Putamen (tissue), 1 donor: ENCODE measurements at regions not wholly inside any gene's neighbourhood (a gene's known extent, or its start where the extent isn't known, plus 50 kb on each side); places are given as distances from the start of the nearest gene placed in this dataset.
"Not testable (repeated sequence)": the region's sequence is repeated elsewhere in the genome, so short reads cannot be mapped to it uniquely, and the experiment has no call there.

ENCODE experiments used
- DNase-seq: peaks from one replicate; pipeline ENCODE4 v3.0.0-alpha.2; 2016; ENCODE audit warnings: low spot score

DNA sequence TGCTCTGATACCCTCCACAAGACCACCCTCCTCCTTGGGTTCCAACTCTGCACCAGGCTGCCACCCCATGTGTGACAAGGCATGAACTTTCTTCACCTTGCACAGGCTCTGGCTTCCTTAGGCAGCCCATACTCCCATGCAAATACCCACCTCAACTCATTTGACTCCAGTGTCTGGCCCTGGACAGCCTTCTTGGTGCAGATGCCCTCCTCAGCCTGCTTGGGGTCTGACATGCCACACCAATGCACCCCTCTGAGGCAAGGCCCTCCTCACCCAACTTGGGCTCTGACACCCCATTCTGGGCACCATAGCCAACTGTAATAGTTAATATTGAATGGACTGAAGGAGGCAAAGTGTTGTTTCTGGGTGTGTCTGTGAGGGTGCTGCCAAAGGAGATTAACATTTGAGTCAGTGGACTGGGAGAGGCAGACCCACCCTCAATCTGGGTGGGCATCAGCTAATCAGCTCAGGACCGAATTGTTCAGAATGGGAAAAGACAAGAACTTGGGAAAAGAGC, 115.0 kb upstream of the EPB41L4A start:
- no peak for DNase-seq

DNA sequence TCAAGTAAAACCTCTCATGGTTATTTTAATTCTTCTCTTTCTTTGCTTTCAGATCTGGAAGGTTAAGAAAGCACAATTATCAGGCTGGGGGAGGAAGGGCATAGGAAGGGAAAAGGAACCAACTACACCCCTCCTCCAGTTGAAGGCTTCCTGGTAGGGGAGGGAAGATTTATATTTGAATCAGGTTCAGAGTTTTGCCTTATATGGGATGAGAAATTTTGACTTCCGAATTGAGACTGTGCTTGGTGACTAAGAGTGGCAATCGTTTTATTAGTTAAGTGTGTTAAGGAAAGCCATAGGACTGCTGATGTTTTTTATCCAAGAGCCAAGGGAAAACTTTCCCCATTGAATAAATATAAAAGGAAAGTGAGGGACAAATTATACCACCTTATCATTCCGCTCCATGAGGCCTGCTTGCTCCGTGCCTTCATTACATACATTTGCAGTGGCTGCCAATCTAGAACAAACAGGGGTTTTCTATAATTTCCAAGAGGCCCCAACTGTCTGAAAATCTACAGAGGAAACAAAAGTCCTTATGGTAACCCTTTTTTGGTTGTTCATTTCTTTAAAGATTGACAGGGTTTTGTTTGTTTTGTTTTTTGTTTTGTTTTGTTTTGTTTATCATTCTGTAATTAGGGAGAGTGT, 115.7 kb upstream of the EPB41L4A start:
- peak; percentile 66 for DNase-seq

DNA sequence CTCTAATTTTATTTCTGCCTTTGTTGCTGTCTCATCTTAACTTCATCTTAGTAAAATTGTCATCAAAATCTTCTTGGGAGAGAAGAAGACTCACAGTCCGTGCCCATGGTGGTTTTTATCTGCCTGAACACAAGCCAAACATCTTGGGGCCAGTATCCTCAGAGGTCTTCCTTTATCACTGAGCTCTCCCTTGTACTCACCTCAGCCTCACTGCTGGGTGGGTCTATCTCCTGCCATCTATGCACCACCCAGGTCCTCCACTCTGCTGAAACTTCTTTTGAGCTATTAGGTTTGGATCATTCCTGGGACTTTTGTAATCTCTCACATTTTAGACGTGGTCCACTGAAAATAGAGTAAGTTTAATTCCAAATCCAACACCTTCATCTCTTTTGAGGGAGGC, 116.3 kb upstream of the EPB41L4A start:
- no peak for DNase-seq

DNA sequence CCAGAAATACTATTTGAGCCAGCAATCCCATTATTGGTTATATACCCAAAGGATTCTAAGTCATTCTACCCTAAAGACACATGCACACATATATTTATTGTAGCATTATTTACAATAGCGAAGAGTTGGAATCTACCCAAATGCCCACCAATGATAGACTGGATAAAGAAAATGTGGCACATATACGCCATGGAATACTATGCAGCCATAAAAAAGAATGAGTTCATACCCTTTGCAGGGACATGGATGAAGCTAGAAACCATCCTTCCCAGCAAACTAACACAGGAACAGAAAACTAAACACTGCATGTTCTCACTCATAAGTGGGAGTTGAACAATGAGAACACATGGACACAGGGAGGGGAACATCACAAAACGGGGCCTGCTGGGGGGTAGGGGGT, 125.5 kb upstream of the EPB41L4A start:
- not testable (repeated sequence) for DNase-seq

DNA sequence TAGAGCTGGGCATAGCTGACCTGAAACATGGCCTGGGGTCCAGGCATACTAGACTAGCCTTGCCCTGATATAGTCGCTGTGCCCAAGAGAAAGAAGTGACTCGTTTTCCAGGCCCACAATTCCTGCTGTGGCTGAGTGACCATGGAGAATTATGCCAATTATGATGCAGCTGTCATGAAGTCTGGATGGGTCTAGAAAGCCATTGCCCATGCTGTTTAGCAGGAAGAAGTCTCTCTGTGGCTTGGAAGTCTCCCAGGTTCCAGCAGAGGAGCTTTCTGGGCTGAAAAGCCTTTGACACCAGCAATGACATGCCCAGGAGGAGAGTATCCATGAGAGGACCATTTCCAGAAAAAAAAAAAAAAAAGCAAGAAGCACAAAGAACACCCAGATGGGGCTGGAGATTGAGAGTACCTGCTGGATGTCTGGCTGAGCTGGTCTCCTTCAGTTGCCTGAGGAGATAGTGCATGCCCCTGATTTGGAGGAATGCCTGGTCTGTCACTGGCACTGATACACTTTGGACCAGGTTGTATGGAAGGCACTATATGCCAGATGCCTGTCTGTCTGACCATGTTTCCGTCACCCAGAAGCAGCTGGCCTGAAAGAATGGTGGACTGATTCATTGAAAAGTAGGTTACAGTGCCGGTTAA, 128.0 kb upstream of the EPB41L4A start:
- no peak for DNase-seq

DNA sequence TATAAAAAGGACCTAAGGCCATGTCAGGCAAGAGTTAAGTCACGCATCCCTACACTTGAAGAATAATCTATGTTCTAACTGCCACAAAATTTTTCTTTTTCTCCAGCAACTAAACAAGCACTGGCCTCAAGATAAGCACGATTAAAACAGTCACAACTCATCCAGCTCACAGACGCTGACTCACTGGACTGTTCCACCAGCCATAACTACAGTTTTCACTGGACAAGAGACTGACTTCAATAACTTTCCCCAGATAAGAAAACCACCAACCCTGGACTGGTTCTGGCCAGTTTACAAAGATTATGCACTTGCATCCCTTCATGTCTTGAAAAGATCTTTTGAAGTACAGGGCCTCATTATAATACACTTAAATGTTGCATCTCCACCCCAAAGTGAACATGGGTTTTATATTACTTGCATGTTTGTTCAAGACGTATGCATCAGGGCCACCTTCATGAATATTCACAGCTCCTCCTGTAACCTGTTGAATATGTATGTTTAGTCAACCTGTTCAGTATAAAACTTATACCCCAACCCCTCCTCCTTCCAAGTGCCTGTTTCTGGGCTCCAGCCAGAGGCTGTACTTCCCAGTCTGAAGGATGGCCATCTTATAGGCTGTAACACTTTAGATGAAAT, 129.3 kb upstream of the EPB41L4A start:
- DNase-seq, result no peak

DNA sequence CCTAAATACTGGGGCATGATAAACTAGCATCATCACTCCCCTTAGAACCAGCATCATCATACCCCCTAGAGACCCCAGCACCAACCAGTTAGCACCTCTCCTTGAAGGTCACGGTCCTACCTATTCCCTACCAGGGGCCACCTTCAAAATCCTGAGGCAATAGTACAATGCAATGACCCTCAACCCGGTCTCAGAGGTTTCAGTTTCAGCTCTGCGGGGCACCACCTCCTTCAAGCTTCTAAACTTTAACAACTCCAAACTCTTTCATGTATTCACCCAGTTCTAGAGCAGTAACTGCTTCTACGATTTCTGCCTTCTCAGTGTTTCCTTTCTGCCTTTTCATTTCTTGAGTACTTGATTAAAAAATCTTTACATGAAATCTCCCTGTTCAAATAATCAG, 130.1 kb upstream of the EPB41L4A start:
- no peak for DNase-seq

DNA sequence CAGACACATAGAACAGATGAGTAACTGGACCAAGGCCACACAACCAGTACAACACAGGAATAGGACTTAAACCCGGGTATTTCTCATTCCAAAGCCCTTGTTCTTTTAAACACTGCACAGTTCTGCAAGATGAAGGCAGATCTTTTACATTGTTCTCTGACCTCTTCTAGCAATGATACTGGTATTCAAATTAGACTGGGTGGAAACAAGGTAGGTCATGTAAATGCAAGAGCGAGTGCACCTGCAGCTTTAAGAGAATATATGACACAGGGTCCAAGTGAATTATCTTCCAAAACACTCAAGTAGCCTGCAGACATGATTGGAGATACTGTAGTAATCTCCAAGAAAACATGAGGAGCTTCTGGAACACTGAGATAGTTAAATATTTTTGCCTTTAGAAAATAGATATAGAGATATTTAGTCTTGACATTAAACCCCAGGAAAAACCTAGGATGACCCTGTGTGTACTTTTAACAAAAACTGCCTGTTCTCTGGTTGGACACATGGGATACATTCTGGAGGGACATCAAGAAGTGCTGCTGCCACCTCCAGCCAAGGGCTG, 130.6 kb upstream of the EPB41L4A start:
- DNase-seq, result no peak

DNA sequence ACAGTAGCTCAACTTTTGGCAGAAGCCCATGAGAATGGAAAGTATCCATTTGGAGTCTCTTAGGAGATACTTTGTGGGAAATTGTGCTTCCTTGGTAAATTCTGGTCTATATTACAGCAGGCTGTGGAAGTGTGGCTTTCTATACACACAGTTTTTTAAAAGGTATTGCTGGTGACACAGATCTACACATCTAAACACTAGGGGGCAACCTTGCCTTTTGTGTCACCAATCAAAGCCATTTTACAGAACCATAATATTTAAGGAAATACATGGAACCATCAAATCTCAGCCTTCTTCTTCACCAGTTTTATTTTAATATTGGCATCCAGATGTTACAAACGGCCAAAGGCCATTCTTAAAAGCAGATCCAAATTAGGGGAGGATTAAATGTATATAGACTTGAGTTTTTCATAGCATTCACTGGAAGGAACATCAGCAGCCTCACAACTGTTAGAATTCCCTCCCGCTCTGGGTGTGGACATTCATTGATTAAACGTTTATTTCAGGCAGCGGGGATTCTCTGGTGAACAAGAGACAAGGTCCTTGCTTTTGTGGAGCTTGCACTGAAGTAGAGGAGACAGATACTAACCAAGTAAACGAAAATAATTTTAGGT, 132.4 kb upstream of the EPB41L4A start:
- DNase-seq, result peak; percentile 80

DNA sequence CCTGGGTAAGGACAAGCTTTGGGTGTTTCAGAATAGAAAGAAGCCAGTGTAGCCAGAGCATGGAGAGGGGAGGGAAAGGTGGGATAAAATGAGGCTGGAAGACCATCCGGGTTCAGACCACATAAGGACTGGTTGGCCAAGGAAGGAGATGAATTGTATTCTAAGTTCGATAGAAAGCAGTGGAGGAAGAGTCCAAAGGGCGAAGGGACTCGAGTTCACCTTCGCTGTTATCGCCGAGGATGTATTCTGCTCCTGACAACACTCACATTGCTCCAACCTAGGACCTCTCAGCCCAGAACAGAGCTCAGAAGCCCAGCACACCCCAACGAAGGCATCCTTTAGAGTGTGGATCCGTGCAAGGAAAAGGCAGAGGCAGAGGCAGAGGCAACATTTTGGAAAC, 133.1 kb upstream of the EPB41L4A start:
- DNase-seq, result no peak

DNA sequence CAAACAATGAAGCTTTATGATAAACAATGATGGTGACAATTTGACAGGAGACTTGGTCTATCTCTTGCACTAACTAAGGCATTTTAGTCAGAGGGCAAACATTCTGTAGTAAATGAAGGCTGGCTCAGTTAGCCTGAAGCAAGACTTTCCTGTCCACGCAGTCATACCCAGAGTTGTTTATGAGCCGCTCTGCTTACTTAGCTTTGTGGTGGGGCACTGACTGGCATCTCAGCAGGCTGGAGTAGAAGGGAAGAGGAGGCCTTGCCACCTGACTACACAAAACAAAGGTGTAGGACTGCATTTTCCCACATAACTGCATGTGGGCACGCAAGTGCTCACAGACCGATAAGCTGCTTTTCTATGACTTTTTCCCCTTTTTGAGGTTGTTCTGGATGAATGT, 133.7 kb upstream of the EPB41L4A start:
- no peak for DNase-seq

DNA sequence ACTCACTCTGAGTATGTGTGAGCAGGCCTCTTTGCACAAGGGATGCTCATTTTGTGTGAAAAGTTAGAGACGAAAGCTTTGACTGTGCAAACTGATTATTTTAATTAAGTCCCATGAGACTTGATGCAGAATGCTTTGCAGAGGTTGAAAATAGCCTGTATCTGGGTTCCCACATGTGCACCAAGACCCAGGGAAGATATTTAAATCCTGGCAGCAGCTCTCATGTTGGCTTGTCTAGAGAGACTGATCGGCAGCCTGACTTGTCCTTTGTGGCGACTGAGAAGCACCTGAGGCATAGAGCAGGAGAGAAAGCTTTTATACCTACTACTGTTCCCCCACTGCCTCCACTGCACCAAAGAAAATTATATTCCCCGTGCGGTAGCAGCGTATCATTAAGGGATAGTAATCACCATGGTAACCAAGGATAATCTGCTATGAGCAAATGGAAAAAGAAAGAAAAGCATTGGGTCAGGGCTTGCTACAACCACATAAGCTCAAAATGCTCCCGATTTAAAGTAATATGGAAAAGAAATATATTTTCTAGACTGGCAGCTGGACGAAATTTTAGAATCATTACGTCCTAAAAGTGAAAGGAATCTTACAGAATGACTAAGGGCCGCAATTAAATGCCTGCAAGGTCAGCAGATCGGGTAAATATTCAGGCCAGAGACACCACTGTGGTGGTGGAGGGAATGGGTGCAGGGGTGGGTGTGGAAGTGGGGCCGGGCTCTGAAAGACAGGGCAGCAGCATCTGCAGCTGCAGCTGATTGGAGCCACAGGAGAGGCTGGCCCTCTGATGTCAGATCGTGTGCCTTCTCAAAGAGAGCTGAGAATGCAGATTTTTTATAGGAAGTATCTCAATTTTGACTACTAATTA, 135.3 kb upstream of the EPB41L4A start:
- no peak for DNase-seq

DNA sequence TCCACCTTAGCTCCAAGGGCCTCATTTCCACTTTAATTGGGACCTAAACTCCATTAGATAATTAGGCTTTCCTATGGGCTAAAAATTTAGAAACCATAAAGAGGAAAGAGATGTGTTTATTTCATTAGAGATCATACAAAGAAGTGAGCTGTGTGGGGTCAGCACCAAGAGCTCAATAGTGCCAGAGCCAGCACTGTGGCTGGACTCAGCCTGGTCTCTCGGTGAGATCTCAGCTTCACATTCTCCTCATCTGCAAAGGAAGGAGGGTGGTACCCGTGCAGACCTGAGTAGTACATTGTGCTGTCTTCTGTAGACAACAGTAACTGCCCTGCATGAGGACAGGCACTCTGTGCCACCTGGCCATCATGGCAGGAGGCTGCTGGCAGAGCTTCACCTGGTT, 136.1 kb upstream of the EPB41L4A start:
- DNase-seq, result no peak

DNA sequence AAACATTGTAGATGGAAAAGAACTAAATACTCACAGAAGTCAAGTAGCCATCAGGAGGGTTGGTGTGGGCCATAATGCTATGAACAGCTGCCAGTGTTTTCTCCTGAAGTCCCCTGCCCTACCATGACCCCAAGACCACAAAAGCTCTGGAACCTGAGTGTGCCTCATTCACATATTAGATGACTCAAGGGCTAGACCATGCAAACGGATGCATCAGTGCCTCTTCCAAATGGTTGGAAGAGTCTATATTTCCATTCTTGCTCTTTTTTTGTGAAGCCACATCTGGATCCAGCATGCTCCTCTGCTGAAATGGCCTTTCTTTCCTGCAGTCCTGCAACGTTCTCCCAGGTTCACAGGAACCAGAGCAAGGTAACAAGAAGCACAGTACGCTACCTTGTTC, 136.6 kb upstream of the EPB41L4A start:
- no peak for DNase-seq

DNA sequence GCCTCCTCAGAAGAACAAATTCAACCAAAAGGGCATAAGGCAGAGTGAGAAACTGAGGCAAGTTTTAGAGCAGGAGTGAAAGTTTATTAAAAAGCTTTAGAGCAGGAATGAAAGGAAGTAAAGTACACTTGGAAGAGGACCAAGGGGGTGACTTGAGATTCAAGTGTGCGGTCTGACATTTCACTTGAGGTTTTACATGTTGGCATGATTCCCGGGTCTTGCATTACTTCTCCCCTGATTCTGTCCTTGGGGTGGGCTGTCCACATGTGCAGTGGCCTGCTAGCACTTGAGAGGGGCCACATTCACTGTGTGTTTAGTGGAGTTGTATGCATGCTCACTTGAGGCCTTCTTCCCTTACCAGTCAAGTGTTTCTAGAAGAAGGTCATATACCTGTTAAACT, 140.4 kb upstream of the EPB41L4A start:
- not testable (repeated sequence) for DNase-seq

DNA sequence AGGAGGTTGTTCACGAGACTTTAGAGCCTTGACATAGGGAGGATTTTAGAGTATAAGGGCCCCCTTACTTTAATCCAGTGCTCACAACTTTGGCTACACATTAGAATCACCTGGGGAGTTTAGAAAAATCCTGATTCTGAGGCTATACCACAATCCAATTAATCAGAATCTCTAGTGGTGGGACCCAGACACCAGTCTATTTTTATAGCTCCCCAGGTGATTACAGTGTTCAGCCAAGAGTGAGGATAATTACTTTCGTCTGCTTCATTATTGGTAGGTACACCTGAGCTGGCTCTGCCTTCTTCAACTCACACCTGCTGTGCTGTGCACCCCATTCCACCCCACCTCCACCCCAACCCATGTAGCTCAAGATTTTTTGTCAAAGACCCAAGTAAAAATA, 141.3 kb upstream of the EPB41L4A start:
- DNase-seq, result no peak

DNA sequence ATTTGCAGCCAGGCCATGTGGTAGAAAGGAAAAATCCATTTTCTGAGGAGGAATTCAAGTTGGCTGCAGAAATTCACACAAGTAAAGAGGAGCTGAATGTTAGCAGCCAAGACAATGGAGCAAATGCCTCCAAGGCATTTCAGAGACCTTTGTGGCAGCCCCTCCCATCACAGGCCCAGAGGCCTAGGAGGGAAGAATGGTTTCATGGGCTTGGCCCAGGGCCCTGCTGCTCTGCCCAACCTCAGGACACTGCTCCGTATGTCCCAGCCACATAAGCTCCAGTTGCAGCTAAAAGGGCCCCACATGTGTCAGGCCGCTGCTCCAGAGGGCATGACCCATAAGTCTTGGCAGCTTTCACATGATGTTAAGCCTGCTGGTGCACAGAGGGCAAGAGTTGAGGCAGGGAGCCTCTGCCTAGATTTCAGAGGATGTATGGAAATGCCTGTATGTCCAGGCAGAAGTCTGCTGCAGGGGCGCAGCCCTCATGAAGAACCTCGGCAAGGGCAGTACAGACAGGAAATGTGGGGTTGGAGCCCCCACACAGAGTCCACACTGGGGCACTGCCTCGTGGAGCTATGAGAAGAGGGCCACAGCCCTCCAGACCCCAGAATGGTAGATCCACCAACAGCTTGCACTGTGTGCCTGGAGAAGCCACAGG, 144.2 kb upstream of the EPB41L4A start:
- DNase-seq, result no peak

DNA sequence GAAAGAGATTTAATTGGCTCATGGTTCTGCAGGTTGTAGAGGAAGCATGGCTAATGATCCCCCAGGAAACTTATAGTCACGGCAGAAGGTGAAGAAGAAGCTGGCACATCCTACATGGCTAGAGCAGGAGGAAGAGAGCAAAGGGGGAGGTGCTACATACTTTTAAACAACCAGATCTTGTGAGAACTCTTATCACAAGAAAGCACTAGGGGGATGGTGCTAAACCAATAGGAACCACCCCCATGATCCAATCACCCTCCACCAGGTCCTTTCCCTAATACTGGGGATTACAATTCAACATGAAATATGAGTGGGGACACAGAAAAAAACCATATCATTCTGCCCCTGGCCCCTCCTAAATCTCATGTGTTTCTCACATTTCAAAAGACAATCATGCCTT, 147.2 kb upstream of the EPB41L4A start:
- DNase-seq, result no peak

DNA sequence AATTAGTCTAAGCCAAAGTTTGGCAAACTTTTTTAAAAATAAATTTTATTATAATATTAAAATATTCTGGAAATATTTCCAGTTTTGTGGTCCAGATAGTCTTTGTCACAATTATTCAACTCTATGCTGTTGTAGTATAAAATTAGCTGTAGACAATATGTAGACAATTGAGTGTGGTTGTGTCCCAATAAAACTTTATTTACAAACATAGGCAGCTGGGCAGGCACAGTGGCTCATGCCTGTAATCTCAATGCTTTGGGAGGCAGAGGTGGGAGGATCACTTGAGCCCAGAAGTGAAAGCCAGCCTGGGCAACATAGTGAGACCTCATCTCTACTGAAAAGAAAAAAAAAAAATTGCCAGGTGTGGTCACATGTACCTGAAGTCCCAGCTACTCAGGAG, 150.5 kb upstream of the EPB41L4A start:
- DNase-seq, result no peak

DNA sequence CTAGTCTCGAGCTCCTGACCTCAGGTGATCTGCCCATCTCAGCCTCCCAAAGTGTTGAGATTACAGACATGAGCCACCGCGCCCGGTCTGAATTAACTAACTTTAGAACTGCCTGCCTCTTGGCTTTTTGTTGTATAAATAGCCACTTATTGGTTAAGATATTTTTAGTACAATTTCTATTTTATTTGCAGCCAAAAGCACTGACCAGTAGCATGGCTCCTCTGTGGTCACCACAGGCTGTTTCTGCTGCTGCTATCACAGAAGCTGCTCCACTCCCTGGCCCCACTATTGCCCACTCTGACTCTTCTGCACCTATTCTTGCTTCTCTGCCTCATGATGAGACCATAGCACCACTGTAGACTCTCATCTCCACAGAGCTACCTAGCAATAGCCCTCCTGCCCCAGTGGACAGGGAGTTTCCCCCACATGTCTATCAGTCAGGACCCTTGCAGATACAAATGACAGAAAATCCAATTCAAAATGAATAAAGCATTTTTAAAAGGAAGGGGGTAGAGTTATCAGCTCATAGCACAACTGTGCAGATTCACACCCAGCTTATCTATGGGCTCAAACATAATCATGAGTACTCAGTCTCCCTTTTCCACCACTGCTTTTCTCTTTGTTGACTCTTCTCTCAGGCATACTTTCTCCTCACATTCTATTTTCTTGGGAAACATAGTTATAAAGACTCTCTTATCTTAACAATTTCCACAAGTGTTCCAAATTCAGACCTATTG, 151.8 kb upstream of the EPB41L4A start:
- no peak for DNase-seq
